Progenitor cell of endocrine pancreas (in vitro differentiated cells): ENCODE measurements at regions not wholly inside any gene's neighbourhood (a gene's known extent, or its start where the extent isn't known, plus 50 kb on each side); places are given as distances from the start of the nearest gene placed in this dataset.

Experiments used
- DNase-seq: peaks from one replicate; pipeline ENCODE4 v3.0.0; 2021; ENCODE audit warnings: low spot score; ENCODE audit not compliant: unreplicated experiment
- H3K27ac Mint-ChIP-seq: 2 replicates; pipeline ENCODE4 v1.8.0; 2021; ENCODE audit warnings: mild to moderate bottlenecking, moderate library complexity, mixed read lengths
- H3K27me3 Mint-ChIP-seq: 2 replicates; pipeline ENCODE4 v1.8.0; 2021; ENCODE audit warnings: mixed read lengths
- H3K36me3 Mint-ChIP-seq: 2 replicates; pipeline ENCODE4 v1.8.0; 2022; ENCODE audit warnings: mixed read lengths; ENCODE audit not compliant: insufficient read depth
- H3K4me1 Mint-ChIP-seq: 2 replicates; pipeline ENCODE4 v1.8.0; 2021; ENCODE audit warnings: low read depth, mixed read lengths
- H3K4me3 Mint-ChIP-seq: 2 replicates; pipeline ENCODE4 v1.8.0; 2021; ENCODE audit warnings: low read depth, mild to moderate bottlenecking, moderate library complexity, mixed read lengths
- H3K9me3 Mint-ChIP-seq: 2 replicates; pipeline ENCODE4 v1.8.0; 2021; ENCODE audit warnings: low read depth, mixed read lengths
- TF ChIP-seq, protein P1 (sequence below): fragments of 200-600 bp; sonication (generic); IDR thresholded peaks from one replicate; pipeline ENCODE4 v1.5.0; 2021; ENCODE audit warnings: antibody characterized with exemption, mild to moderate bottlenecking; ENCODE audit not compliant: unreplicated experiment

DNA sequence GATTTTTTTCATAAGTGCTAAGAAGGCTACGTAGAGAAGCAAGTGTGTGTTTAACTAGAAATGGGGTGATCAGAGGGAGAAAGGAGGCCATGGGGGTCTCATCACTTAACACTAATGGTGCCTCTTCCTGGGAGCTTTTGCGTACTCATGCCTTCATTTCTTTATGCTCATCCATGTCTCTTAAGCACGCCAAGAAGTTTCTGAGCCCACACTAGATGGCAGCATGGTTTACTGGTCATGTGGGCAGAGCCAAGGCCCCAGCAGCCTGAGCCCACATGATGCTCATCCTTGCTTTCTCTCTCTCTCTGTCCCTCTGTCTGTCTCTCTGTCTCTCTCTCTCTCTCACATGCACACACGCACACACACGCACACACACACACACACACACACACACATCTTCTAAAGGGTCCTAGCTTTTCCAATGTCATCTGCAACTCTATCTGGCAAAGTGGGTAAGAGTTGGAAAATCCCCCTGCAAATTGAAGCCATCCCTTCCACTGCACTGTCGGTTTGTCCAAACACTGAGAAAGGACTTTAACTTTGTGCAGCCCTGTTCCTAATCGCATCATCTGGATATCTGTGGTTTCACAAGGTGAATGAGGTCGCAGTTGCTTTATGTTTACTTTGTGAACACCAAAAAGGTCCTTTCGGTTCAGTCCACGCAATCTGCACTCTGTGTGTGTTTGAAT, 137.1 kb upstream of the CCDC68 start:
- Mint-ChIP-seq H3K4me3 (no peak overlapping the region), H3K4me1 (peaks cover 12% of the 10 kb centered on the region), H3K9me3 (no peaks in the 10 kb centered on the region), H3K27ac (no peak overlapping the region), H3K36me3 (no peaks in the 10 kb centered on the region), H3K27me3 (peaks cover 2% of the 10 kb centered on the region)
- TF ChIP-seq, protein P1, sequence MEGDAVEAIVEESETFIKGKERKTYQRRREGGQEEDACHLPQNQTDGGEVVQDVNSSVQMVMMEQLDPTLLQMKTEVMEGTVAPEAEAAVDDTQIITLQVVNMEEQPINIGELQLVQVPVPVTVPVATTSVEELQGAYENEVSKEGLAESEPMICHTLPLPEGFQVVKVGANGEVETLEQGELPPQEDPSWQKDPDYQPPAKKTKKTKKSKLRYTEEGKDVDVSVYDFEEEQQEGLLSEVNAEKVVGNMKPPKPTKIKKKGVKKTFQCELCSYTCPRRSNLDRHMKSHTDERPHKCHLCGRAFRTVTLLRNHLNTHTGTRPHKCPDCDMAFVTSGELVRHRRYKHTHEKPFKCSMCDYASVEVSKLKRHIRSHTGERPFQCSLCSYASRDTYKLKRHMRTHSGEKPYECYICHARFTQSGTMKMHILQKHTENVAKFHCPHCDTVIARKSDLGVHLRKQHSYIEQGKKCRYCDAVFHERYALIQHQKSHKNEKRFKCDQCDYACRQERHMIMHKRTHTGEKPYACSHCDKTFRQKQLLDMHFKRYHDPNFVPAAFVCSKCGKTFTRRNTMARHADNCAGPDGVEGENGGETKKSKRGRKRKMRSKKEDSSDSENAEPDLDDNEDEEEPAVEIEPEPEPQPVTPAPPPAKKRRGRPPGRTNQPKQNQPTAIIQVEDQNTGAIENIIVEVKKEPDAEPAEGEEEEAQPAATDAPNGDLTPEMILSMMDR: no peak
- no peak for DNase-seq

DNA sequence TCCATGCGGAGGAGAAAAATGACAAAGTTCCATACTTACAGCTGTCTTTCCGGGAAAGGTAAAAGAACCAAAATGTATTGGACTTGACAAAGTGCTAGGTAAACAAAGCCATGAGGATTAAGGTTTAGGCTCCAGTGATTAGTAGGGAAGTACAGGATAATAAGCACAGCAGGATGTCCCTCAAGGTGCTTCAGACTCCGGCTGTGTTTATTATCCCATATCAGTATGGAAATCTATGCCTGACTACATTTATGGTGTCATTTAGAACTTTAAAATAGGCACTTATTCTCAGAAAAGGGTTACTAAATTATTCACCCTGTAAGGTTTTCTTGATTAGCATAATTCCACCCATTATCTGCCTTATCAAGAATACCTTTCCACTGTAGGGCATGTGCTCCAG, 136.3 kb upstream of the CCDC68 start:
- DNase-seq: no peak
- no peak overlapping the region for H3K4me3 Mint-ChIP-seq
- H3K36me3 Mint-ChIP-seq: no peaks in the 10 kb centered on the region
- TF ChIP-seq, protein P1: no peak
- H3K27ac Mint-ChIP-seq: no peak overlapping the region
- peaks cover 2% of the 10 kb centered on the region for H3K27me3 Mint-ChIP-seq
- H3K4me1 Mint-ChIP-seq: peaks cover 11% of the 10 kb centered on the region
- no peaks in the 10 kb centered on the region for H3K9me3 Mint-ChIP-seq

DNA sequence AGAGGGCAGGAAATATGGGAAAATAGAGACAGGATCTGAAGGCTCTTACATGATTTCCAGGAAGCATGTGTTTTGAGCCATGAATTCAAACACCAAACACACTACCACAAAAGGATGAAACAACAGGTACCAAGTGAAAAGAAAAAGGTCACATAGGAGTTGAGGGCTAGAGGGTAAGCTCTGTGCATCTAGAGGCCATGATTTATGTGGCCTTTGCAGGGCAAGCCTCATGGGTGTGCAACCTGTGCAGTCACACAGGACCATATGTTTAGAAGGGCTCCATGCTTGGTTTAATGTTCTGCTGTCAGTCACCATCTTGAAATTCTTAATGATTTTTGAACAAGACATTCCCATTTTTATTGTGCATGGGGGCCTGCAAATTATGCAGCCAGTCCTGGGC, 134.5 kb upstream of the CCDC68 start:
- no peaks in the 10 kb centered on the region for H3K9me3 Mint-ChIP-seq
- TF ChIP-seq, protein P1: no peak
- no peak overlapping the region for H3K27ac Mint-ChIP-seq
- H3K27me3 Mint-ChIP-seq: peaks cover 2% of the 10 kb centered on the region
- H3K36me3 Mint-ChIP-seq: no peaks in the 10 kb centered on the region
- H3K4me1 Mint-ChIP-seq: peaks cover 11% of the 10 kb centered on the region
- no peak overlapping the region for H3K4me3 Mint-ChIP-seq
- no peak for DNase-seq

DNA sequence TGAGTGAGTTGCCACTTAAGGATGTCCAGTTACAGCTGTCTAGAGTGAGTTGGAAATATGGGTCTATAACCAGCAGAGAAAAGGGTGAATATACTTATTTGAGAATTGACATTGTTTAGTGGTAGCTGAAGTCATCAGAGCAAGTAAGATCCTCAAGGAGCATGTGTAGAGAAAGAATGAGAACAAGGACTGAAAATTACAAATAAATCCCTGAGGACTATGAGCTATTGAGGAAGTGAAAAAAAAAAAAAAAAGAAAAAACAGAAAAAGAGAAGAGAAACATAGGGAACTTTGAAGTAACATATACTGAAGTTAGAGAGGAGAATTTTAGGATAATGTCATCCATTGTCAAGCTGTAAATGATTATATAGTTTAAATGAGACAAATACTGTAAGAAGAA, 134.0 kb upstream of the CCDC68 start:
- peaks cover 11% of the 10 kb centered on the region for H3K4me1 Mint-ChIP-seq
- no peak overlapping the region for H3K4me3 Mint-ChIP-seq
- no peak overlapping the region for H3K27ac Mint-ChIP-seq
- TF ChIP-seq, protein P1: no peak
- no peaks in the 10 kb centered on the region for H3K9me3 Mint-ChIP-seq
- peaks cover 5% of the 10 kb centered on the region for H3K27me3 Mint-ChIP-seq
- no peak for DNase-seq
- H3K36me3 Mint-ChIP-seq: no peaks in the 10 kb centered on the region

DNA sequence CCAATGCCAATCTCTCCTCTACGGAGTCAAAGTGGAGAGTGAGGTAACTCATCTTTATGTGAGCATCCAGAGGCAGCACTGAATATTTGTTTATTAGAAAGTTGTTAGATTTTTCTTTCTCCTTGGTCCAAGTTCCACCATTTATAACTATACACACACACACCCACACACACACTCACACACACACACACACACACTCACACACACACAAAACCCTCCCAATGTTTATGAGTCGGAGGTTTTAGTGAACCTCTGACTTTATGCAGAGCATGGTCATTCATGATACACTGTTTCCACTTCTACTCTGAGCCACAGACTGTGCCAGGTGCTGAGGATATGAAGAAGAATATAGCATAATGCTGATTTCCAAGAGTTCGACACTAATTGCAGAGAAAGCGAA, 132.9 kb upstream of the CCDC68 start:
- Mint-ChIP-seq H3K27me3 (peaks cover 6% of the 10 kb centered on the region), H3K4me3 (no peak overlapping the region), H3K9me3 (no peaks in the 10 kb centered on the region), H3K27ac (no peak overlapping the region), H3K36me3 (no peaks in the 10 kb centered on the region), H3K4me1 (peaks cover 3% of the 10 kb centered on the region)
- TF ChIP-seq, protein P1: no peak
- DNase-seq: no peak
